RWPE1 (cell line): ENCODE measurements at regions not wholly inside any gene's neighbourhood (a gene's known extent, or its start where the extent isn't known, plus 50 kb on each side); places are given as distances from the start of the nearest gene placed in this dataset.

Experiments used
- CTCF ChIA-PET: fragments of 350-600 bp; sonication (Branson Sonifier 250); formaldehyde crosslinking; extraction: SDS; loops from one replicate; lab custom pipeline; 2021; lab: Yijun Ruan, JAX
- POLR2A ChIA-PET: fragments of 400-600 bp; formaldehyde crosslinking; extraction: SDS; loops from one replicate; lab custom pipeline; 2020; ENCODE audit warnings: antibody characterized with exemption; ENCODE audit not compliant: low non-redundant PET; lab: Yijun Ruan, JAX
- DNase-seq: peaks from one replicate; pipeline ENCODE4 v3.0.0; 2012; ENCODE audit warnings: low spot score
- H3K27ac ChIP-seq: fragments of 450-650 bp; 2 replicates; pipeline ENCODE4 v1.5.1; 2017
- TF ChIP-seq, protein P1 (sequence below): fragments of 450-650 bp; conservative IDR thresholded peaks from 2 replicates; pipeline ENCODE4 v1.5.1; 2017; ENCODE audit warnings: low read depth, mild to moderate bottlenecking

DNA sequence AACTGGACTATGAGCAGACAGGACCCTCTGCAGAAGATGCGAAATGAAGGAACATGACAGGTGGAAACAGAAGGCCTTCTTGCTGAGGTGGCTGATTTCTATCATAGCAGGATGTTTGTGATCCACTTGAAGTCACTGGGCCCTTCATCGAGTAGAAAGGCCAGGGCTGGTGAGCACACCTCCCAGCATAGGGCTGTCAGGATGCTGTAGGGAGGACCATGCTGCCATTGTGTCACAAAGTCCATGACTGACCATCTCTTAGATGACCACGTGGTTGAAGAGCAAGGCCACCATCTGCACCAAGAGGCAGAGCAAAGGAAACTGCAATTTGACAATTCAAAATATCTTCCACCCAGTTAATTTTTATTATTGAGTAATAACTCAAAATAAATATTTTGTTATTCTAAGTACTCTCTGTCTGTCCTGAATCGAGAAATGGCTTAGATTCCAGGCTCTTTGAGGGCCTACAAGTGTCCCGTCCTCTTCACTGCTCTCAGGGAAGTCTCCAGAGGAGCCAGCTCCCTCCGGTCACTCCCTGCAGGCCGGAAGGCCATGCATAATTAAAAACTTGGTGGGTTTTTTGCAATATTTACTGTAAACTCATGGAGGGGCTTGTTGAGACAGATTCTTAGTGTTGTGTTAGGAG lies 249.3 kb upstream of the ZMIZ1 start:
- ChIA-PET POLR2A (no interaction called here), CTCF (interaction anchor here (0.6 kb wide), 1 partner anchor 9 kb away, joined by 8 read pairs; no protein-coding TSS in a partner anchor)
- no peak for DNase-seq
- TF ChIP-seq, protein P1, sequence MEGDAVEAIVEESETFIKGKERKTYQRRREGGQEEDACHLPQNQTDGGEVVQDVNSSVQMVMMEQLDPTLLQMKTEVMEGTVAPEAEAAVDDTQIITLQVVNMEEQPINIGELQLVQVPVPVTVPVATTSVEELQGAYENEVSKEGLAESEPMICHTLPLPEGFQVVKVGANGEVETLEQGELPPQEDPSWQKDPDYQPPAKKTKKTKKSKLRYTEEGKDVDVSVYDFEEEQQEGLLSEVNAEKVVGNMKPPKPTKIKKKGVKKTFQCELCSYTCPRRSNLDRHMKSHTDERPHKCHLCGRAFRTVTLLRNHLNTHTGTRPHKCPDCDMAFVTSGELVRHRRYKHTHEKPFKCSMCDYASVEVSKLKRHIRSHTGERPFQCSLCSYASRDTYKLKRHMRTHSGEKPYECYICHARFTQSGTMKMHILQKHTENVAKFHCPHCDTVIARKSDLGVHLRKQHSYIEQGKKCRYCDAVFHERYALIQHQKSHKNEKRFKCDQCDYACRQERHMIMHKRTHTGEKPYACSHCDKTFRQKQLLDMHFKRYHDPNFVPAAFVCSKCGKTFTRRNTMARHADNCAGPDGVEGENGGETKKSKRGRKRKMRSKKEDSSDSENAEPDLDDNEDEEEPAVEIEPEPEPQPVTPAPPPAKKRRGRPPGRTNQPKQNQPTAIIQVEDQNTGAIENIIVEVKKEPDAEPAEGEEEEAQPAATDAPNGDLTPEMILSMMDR: no peak
- H3K27ac ChIP-seq: no peak overlapping the region

DNA sequence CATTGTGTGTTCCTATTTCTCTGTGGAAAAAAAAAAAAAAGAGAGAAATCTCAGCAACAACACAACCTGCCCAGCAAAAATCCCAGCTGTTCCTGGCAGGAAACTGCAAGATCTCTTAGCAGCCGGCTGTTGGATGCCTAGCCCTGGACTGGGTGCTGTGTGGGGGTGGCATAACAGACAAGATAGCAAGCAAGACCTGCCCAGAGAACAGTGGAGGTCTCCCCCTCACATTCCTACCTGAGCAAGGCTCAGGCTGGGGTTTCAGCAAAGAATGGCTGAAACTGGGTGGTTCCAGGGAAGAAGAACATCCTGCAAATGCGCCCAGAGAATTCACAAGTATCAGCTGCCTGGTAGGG lies 248.8 kb upstream of the ZMIZ1 start:
- POLR2A ChIA-PET: no interaction called here
- H3K27ac ChIP-seq: no peak overlapping the region
- TF ChIP-seq, protein P1: no peak
- no peak for DNase-seq
- CTCF ChIA-PET: interaction anchor here (0.6 kb wide), 1 partner anchor 10 kb away, joined by 8 read pairs; no protein-coding TSS in a partner anchor

DNA sequence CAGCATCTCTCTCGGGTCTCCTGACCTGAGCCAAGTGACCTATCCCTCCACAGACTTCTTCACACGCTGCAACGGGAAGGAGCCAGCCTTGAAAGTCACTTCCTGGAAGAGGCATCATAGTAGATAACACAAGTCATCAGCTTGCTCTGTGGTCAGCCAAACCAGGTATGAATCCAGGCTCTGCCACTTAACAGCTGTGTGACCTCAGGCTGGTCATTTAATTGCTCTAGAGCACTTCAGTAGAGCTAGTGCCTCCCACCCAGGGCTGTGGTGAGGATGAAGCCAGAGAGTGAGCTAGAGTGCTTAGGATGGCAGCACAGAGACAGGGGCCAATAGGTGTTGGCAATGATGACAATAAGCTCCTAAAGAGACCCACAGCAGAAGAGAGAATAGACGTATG lies 247.7 kb upstream of the ZMIZ1 start:
- CTCF ChIA-PET: no interaction called here
- POLR2A ChIA-PET: no interaction called here

DNA sequence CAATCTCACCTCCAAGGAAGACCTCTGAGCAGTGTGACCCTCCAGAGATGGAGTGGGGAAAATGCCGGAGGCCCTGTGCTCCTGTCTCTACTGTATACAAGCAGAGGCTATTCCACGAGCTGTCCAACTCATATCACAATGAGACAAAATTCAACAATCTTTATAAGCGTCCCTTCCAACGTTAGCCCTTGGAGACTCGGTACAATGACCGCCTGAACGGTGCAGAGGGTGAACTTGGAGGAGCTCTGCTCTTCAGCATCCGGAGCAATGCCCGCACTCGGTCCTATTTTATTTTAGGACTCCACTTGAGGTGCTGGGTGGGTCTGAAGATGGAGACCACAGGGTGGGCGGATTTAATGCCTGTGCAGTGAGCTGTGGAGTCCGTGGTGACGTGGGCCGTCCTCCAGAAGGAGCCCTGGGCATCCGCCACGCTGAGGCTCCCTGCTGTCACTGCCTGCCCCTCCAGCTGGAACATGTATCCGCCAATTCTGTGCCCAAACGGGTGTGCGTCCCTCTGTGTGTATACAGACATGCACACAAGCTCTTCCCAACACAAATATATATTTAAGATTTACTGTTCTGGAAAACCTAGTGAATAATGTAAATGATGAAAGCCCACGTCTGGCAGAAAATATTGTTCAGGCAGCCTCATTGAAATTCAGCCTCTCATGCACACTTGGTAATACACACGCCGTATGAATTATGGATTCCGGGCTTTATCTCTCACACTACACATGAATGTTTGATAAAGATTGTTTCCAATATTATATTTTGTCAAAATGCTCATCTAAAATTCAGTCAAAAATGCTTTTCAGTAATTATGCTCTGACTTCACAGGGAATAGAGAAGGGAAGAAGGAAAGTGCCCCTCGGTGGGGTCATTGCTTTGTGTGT lies 239.9 kb upstream of the ZMIZ1 start:
- H3K27ac ChIP-seq: no peak overlapping the region
- DNase-seq: no peak
- ChIA-PET CTCF (interaction anchor here (0.7 kb wide), 1 partner anchor 178 kb away, joined by 3 read pairs; no protein-coding TSS in a partner anchor), POLR2A (no interaction called here)
- TF ChIP-seq, protein P1: no peak

More for the DNA sequence above, 247.7 kb upstream of the ZMIZ1 start:
- DNase-seq: no peak
- H3K27ac ChIP-seq: no peak overlapping the region
- TF ChIP-seq, protein P1: no peak

DNA sequence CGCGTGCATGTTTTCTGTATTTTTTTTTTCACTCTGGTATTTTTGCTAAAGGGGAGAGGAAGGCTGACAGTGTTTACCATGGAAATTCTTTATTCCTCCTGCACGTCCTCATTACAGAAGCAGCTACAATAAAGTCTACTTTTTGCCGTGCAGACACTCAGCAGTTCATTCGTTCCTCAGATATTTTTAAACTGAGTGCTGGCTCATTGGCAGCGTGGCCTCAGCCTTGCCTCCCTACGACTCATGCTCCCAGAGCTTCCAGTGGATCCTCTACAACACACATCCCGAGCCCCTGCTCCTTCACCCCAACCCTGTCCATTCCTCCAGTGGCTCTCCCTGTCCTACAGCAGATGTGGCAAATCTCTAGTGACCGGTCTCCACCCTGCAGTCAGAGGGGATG lies 239.2 kb upstream of the ZMIZ1 start:
- ChIA-PET CTCF (interaction anchor here (0.7 kb wide), 1 partner anchor 179 kb away, joined by 3 read pairs; no protein-coding TSS in a partner anchor), POLR2A (no interaction called here)
- no peak for DNase-seq
- TF ChIP-seq, protein P1: no peak
- H3K27ac ChIP-seq: no peak overlapping the region
